ENCODE measurements at regions not wholly inside any gene's neighbourhood (a gene's known extent, or its start where the extent isn't known, plus 50 kb on each side); places are given as distances from the start of the nearest gene placed in this dataset.

DNA sequence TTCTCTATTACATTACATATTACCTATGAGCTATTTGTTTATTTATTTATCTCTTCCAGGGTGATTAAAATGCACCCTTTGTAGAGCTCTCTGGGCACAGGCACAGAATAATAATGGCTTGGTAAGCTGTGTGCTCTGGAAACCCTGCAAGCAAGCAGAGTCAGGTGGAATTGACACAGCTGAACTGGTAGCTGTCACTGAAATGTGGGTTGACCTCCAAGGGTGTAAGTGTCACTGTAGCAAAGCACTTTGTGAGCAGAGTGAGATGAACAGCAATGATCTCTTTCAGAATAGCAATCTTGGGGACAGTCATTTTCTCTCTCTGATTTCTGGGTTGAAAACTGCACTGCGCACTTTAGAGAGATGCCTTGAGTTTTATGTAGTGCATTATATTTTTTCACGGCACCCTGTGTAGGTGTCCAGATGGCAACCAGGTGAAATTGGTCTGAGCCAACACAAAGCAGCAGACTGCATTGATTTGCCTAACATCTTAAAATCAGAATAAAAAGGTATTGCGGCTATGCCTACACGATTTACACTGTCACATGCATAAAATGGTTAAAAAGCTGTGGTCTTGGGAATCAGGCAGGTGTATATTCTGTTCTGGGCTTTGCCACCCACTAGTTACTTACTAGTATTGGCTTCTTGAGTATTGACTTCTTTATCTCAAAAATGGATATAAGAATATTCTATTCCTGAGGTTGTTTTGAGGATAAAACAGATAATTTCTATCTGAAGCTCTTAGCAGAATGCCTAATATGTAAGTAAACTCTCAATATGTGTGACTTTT, 450.3 kb downstream of the RAPGEF2 start:
- H3K4me3 ChIP-seq, result no peak overlapping the region
- no peaks in the 10 kb centered on the region for H3K27me3 ChIP-seq (ENCODE audit: control insufficient read depth in 3 of 3, insufficient read depth in 3 of 3, low read length in 2 of 3)
- 72 to 93% methylated on average over 4 of the region's 4 CpGs for WGBS, 2 donors
- H3K9me3 ChIP-seq (ENCODE audit: control insufficient read depth in 4 of 4, insufficient read depth in 3 of 4, low read length in 3 of 4), result no peaks in the 10 kb centered on the region
- no peaks in the 10 kb centered on the region for H3K4me1 ChIP-seq (ENCODE audit: control insufficient read depth in 5 of 5, insufficient read depth in 5 of 5, low read length in 5 of 5)
- no peak for ATAC-seq (ENCODE audit: insufficient read depth, low FRiP score)
- no peak overlapping the region for H3K27ac ChIP-seq (ENCODE audit: low read depth in 1 of 2, low read length in 1 of 2)
- no peaks in the 10 kb centered on the region for H3K36me3 ChIP-seq (ENCODE audit: control insufficient read depth in 4 of 4, insufficient read depth in 4 of 4, low read length in 4 of 4)
- H3K9ac ChIP-seq (ENCODE audit: insufficient read depth in 1 of 2, low read length in 2 of 2), result no peak overlapping the region
- no peak for TF ChIP-seq CTCF (IDR thresholded peaks at IDR 0.05; ENCODE audit: control extremely low read depth, extremely low read depth)
- no peak for DNase-seq

DNA sequence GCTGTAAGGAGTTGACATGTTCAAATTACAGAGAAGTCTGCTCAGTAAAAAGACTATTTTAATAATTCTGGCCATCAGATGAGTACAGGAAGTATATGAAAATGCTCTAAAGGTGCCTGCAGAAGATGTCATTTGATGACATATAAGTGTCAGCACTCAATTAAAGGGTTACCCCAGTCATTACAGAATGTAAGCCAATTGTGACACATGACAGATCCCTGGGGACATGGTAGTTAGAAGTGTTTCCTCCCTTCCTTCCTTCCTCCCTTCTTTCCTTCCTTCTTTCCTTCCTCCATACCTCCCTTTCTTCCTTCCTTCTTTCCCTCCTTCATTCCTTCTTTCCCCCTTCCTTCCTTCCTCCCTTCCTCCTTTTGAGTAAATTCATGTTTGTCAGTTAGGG, 453.0 kb downstream of the RAPGEF2 start:
- no peak overlapping the region for H3K9ac ChIP-seq (ENCODE audit: insufficient read depth in 1 of 2, low read length in 2 of 2)
- no peak overlapping the region for H3K4me3 ChIP-seq
- H3K9me3 ChIP-seq (ENCODE audit: control insufficient read depth in 4 of 4, insufficient read depth in 3 of 4, low read length in 3 of 4), result peaks cover 0 to 2% (median 0%) of the 10 kb centered on the region in 4 donors
- H3K27me3 ChIP-seq (ENCODE audit: control insufficient read depth in 3 of 3, insufficient read depth in 3 of 3, low read length in 2 of 3), result no peaks in the 10 kb centered on the region
- no peaks in the 10 kb centered on the region for H3K36me3 ChIP-seq (ENCODE audit: control insufficient read depth in 4 of 4, insufficient read depth in 4 of 4, low read length in 4 of 4)
- no peak for TF ChIP-seq CTCF (IDR thresholded peaks at IDR 0.05; ENCODE audit: control extremely low read depth, extremely low read depth)
- ATAC-seq (ENCODE audit: insufficient read depth, low FRiP score) (no peak), DNase-seq (no peak)
- H3K27ac ChIP-seq (ENCODE audit: low read depth in 1 of 2, low read length in 1 of 2), result no peak overlapping the region
- H3K4me1 ChIP-seq (ENCODE audit: control insufficient read depth in 5 of 5, insufficient read depth in 5 of 5, low read length in 5 of 5), result no peaks in the 10 kb centered on the region

DNA sequence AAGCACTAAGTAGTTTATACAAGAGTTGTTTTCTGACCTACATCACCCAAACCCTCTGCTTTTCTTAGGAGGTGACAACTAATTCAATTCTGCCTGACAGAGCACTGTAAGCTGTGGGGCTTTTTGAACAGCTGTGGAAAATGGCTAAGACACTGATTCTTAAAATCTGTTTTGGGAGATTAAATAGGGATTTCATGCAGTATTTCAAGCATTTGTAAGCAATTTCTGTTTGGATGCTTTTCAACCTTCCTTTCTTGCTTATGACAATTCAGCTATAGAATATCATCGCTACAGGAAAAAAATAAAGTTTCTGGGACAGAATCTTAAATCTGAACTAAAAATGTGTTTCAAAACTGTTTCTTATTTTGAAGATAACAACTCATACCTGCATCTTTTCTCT, 459.5 kb downstream of the RAPGEF2 start:
- WGBS, 2 donors, result 95 to 100% methylated on average over 1 of the region's 1 CpG
- H3K4me1 ChIP-seq (ENCODE audit: control insufficient read depth in 5 of 5, insufficient read depth in 5 of 5, low read length in 5 of 5), result no peaks in the 10 kb centered on the region
- ATAC-seq (ENCODE audit: insufficient read depth, low FRiP score) (no peak), DNase-seq (no peak)
- no peaks in the 10 kb centered on the region for H3K27me3 ChIP-seq (ENCODE audit: control insufficient read depth in 3 of 3, insufficient read depth in 3 of 3, low read length in 2 of 3)
- H3K9ac ChIP-seq (ENCODE audit: insufficient read depth in 1 of 2, low read length in 2 of 2), result no peak overlapping the region
- no peak for TF ChIP-seq CTCF (IDR thresholded peaks at IDR 0.05; ENCODE audit: control extremely low read depth, extremely low read depth)
- H3K36me3 ChIP-seq (ENCODE audit: control insufficient read depth in 4 of 4, insufficient read depth in 4 of 4, low read length in 4 of 4), result no peaks in the 10 kb centered on the region
- H3K27ac ChIP-seq (ENCODE audit: low read depth in 1 of 2, low read length in 1 of 2), result no peak overlapping the region
- no peak overlapping the region for H3K4me3 ChIP-seq
- H3K9me3 ChIP-seq (ENCODE audit: control insufficient read depth in 4 of 4, insufficient read depth in 3 of 4, low read length in 3 of 4), result peaks cover 0 to 4% (median 0%) of the 10 kb centered on the region in 4 donors

DNA sequence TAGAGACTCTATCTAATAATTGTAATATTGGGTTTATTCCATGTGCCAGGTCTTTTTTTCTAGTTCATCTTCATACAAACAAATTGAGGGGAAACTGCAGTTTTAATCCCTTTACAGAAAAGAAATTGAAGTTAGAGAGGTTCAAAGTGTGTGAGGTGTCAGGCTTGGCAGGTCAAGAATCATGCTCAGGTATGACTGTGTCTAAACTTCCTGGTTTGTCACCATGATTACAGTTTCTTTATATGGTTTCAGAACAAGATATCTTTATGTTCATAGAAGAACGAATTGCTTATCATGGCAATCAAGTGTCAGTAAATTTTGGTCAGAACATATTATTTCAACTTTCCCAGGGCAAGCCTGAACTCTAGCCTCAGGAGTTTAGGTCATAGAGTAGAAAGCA, 460.4 kb downstream of the RAPGEF2 start:
- DNase-seq (no peak), ATAC-seq (ENCODE audit: insufficient read depth, low FRiP score) (no peak)
- H3K4me1 ChIP-seq (ENCODE audit: control insufficient read depth in 5 of 5, insufficient read depth in 5 of 5, low read length in 5 of 5), result no peaks in the 10 kb centered on the region
- no peak overlapping the region for H3K4me3 ChIP-seq
- H3K27me3 ChIP-seq (ENCODE audit: control insufficient read depth in 3 of 3, insufficient read depth in 3 of 3, low read length in 2 of 3), result no peaks in the 10 kb centered on the region
- H3K36me3 ChIP-seq (ENCODE audit: control insufficient read depth in 4 of 4, insufficient read depth in 4 of 4, low read length in 4 of 4), result no peaks in the 10 kb centered on the region
- TF ChIP-seq CTCF (IDR thresholded peaks at IDR 0.05; ENCODE audit: control extremely low read depth, extremely low read depth), result no peak
- H3K9ac ChIP-seq (ENCODE audit: insufficient read depth in 1 of 2, low read length in 2 of 2), result no peak overlapping the region
- peaks cover 0 to 4% (median 0%) of the 10 kb centered on the region in 4 donors for H3K9me3 ChIP-seq (ENCODE audit: control insufficient read depth in 4 of 4, insufficient read depth in 3 of 4, low read length in 3 of 4)
- WGBS, 2 donors, result 73 to 83% methylated on average over 1 of the region's 1 CpG
- no peak overlapping the region for H3K27ac ChIP-seq (ENCODE audit: low read depth in 1 of 2, low read length in 1 of 2)

Measured in lung (tissue), 11 donors.